Choroid plexus epithelial cell (primary cell): ENCODE measurements at regions not wholly inside any gene's neighbourhood (a gene's known extent, or its start where the extent isn't known, plus 50 kb on each side); places are given as distances from the start of the nearest gene placed in this dataset.

Experiments used
- DNase-seq: peaks from one replicate; pipeline ENCODE4 v3.0.0-alpha.2; 2010; ENCODE audit warnings: low read depth
- H3K4me3 ChIP-seq: 2 replicates; pipeline ENCODE4 v1.5.1; 2011; ENCODE audit warnings: low read depth, mild to moderate bottlenecking, control low read depth, low read length, moderate library complexity
- CTCF ChIP-seq: conservative IDR thresholded peaks from 2 replicates; pipeline ENCODE4 v1.5.1; 2011; ENCODE audit warnings: low read depth, mild to moderate bottlenecking, control low read depth, inconsistent platforms, low read length, moderate library complexity

GRCh38 chr17:6912110-6913051, 80.9 kb upstream of the TEKT1 start:
- DNase-seq: no peak
- no peak overlapping the region for H3K4me3 ChIP-seq
- no peak for TF ChIP-seq CTCF

- peak; percentile 75 for DNase-seq
- no peak overlapping the region for H3K4me3 ChIP-seq
- peak; percentile 93 for TF ChIP-seq CTCF
Measured at GRCh38 chr17:6913608-6914443, 82.0 kb upstream of the ALOX12 start.

- H3K4me3 ChIP-seq: no peak overlapping the region
- peak; percentile 40 for DNase-seq
- TF ChIP-seq CTCF: no peak
Measured at GRCh38 chr17:6914711-6915110, 81.1 kb upstream of the ALOX12 start.

- no peak for TF ChIP-seq CTCF
- no peak overlapping the region for H3K4me3 ChIP-seq
- DNase-seq: no peak
Measured at GRCh38 chr17:6915620-6916019, 80.2 kb upstream of the ALOX12 start.

- DNase-seq: no peak
- H3K4me3 ChIP-seq: no peak overlapping the region
- TF ChIP-seq CTCF: no peak
Measured at GRCh38 chr17:6919158-6919557, 76.7 kb upstream of the ALOX12 start.

GRCh38 chr17:6923385-6923784, 72.5 kb upstream of the ALOX12 start:
- no peak for TF ChIP-seq CTCF
- H3K4me3 ChIP-seq: no peak overlapping the region
- DNase-seq: no peak
